DMS79 treated with DMSO at 0.1 percent for 48 hours (cell line): ENCODE measurements at regions not wholly inside any gene's neighbourhood (a gene's known extent, or its start where the extent isn't known, plus 50 kb on each side); places are given as distances from the start of the nearest gene placed in this dataset.

Source experiments
- DNase-seq: peaks from one replicate; lab custom pipeline; 2025; lab: John Stamatoyannopoulos, UW

- no peak for DNase-seq
These were observed 505.8 kb downstream of the PLPP3 start for GRCh38 chr1:56073614-56074006.

- DNase-seq: no peak
These were observed 506.2 kb downstream of the PLPP3 start for GRCh38 chr1:56073206-56073605.

- no peak for DNase-seq
These were observed 507.1 kb downstream of the PLPP3 start for GRCh38 chr1:56072310-56072709.

- no peak for DNase-seq
These were observed 508.0 kb downstream of the PLPP3 start for GRCh38 chr1:56071351-56071750.

- DNase-seq: no peak
These were observed 508.8 kb downstream of the PLPP3 start for GRCh38 chr1:56070601-56071000.

GRCh38 chr1:56069824-56070223, 509.5 kb downstream of the PLPP3 start:
- DNase-seq: no peak

GRCh38 chr1:56068908-56069307, 510.5 kb downstream of the PLPP3 start:
- no peak for DNase-seq

GRCh38 chr1:56068210-56068609, 511.2 kb downstream of the PLPP3 start:
- peak; percentile 10 for DNase-seq

- DNase-seq: no peak
These were observed 513.6 kb downstream of the PLPP3 start for GRCh38 chr1:56065729-56066128.

GRCh38 chr1:56064705-56065104, 514.7 kb downstream of the PLPP3 start:
- DNase-seq: peak; percentile 7

- no peak for DNase-seq
These were observed 515.9 kb downstream of the PLPP3 start for GRCh38 chr1:56063461-56063860.

GRCh38 chr1:56062625-56063024, 516.7 kb downstream of the PLPP3 start:
- no peak for DNase-seq

GRCh38 chr1:56061824-56062223, 517.5 kb downstream of the PLPP3 start:
- DNase-seq: peak; percentile 97

- DNase-seq: peak; percentile 94
These were observed 518.5 kb downstream of the PLPP3 start for GRCh38 chr1:56060906-56061305.

GRCh38 chr1:56057466-56058405, 521.6 kb downstream of the PLPP3 start:
- DNase-seq: no peak

GRCh38 chr1:56056438-56057287, 522.7 kb downstream of the PLPP3 start:
- no peak for DNase-seq

GRCh38 chr1:56054959-56055358, 524.4 kb downstream of the PLPP3 start:
- DNase-seq: no peak

- no peak for DNase-seq
These were observed 527.3 kb downstream of the PLPP3 start for GRCh38 chr1:56052041-56052440.

GRCh38 chr1:56050911-56051310, 528.5 kb downstream of the PLPP3 start:
- no peak for DNase-seq

GRCh38 chr1:56045477-56045876, 533.9 kb downstream of the PLPP3 start:
- DNase-seq: no peak

GRCh38 chr1:56045062-56045461, 534.3 kb downstream of the PLPP3 start:
- no peak for DNase-seq

- DNase-seq: no peak
These were observed 542.9 kb downstream of the PLPP3 start for GRCh38 chr1:56036479-56036878.
